ENCODE measurements at regions not wholly inside any gene's neighbourhood (a gene's known extent, or its start where the extent isn't known, plus 50 kb on each side); places are given as distances from the start of the nearest gene placed in this dataset.

- TF ChIP-seq CTCF (IDR thresholded peaks at IDR 0.05): no peak
- no peak for TF ChIP-seq MAX (IDR thresholded peaks at IDR 0.05; ENCODE audit: low read depth)
- no peak for TF ChIP-seq CHD2 (IDR thresholded peaks at IDR 0.05; ENCODE audit: low read length, partially characterized antibody)
- TF ChIP-seq EP300 (IDR thresholded peaks at IDR 0.05; ENCODE audit: borderline replicate concordance in 1 of 2, low read depth in 1 of 2, low read length in 1 of 2): no peak
- TF ChIP-seq POLR2AphosphoS5 (IDR thresholded peaks at IDR 0.05; ENCODE audit: low read depth, low read length): no peak
- TF ChIP-seq JUND (IDR thresholded peaks at IDR 0.05): no peak
- TF ChIP-seq USF1 (IDR thresholded peaks at IDR 0.05; ENCODE audit: borderline replicate concordance, low read depth): no peak
- no peak for TF ChIP-seq SIN3A (IDR thresholded peaks at IDR 0.05; ENCODE audit: borderline replicate concordance, low read depth, low read length)
- no peak for TF ChIP-seq RXRA (IDR thresholded peaks at IDR 0.05; ENCODE audit: borderline replicate concordance, low read depth)
- TF ChIP-seq EZH2phosphoT487 (IDR thresholded peaks at IDR 0.05; ENCODE audit: borderline replicate concordance, low read depth): no peak
- TF ChIP-seq GABPA (IDR thresholded peaks at IDR 0.05; ENCODE audit: low read depth): no peak
- no peak for TF ChIP-seq TAF1 (IDR thresholded peaks at IDR 0.05; ENCODE audit: borderline replicate concordance, low read depth, low read length)
- no peak for TF ChIP-seq GATA2 (CRISPR knock-in tag; IDR thresholded peaks at IDR 0.05)
These were observed 603.3 kb upstream of the NXPH2 start for GRCh38 chr2:139383532-139383931.

Measured in SK-N-SH (cell line).